IMR-90 (cell line): ENCODE measurements at regions not wholly inside any gene's neighbourhood (a gene's known extent, or its start where the extent isn't known, plus 50 kb on each side); places are given as distances from the start of the nearest gene placed in this dataset.

Experiments used
- ATAC-seq: fragments of 200-7000 bp; cut with Tn5 transposase; 2 replicates; pipeline ENCODE4 v1.9.1; 2020; ENCODE audit warnings: low read depth, mild to moderate bottlenecking, moderate library complexity
- BruUV-seq: library from RNA; stranded (reverse); fragments of 400-500 nt; replicated peaks from 2 replicates; lab custom pipeline; 2021; lab: Mats Ljungman, UMichigan
- CTCF ChIA-PET: fragments of 300-600 bp; formaldehyde crosslinking; extraction: SDS; loops from one replicate; lab custom pipeline; 2021; ENCODE audit warnings: antibody characterized with exemption; lab: Yijun Ruan, JAX
- POLR2A ChIA-PET: fragments of 300-600 bp; sonication (Branson Sonifier 250); formaldehyde crosslinking; loops from one replicate; lab custom pipeline; 2022; ENCODE audit warnings: antibody characterized with exemption; ENCODE audit not compliant: unreplicated experiment; lab: Charles Lee
- DNase-seq: peaks from one replicate; pipeline ENCODE4 v3.0.0; 2013
- H2AFZ ChIP-seq: replicated peaks from 2 replicates; pipeline ENCODE3; 2013; ENCODE audit warnings: low read length, mild to moderate bottlenecking; ENCODE audit not compliant: poor library complexity
- H2AK5ac ChIP-seq: 2 replicates; pipeline ENCODE4 v1.6.1; 2013; ENCODE audit warnings: low read depth, low read length, inconsistent platforms
- H2AK9ac ChIP-seq: replicated peaks from 2 replicates; pipeline ENCODE3; 2013; ENCODE audit warnings: mild to moderate bottlenecking, low read depth, low read length, moderate library complexity; ENCODE audit not compliant: poor library complexity
- H2BK120ac ChIP-seq: 2 replicates; pipeline ENCODE4 v1.6.1; 2013; ENCODE audit warnings: low read depth, low read length, inconsistent platforms
- H2BK15ac ChIP-seq: 3 replicates; pipeline ENCODE4 v1.6.1; 2013; ENCODE audit warnings: low read depth, low read length, inconsistent platforms
- H2BK20ac ChIP-seq: 2 replicates; pipeline ENCODE4 v1.6.1; 2013; ENCODE audit warnings: low read depth, mild to moderate bottlenecking, inconsistent platforms, low read length, moderate library complexity
- H2BK5ac ChIP-seq: 2 replicates; pipeline ENCODE4 v1.6.1; 2013; ENCODE audit warnings: mild to moderate bottlenecking, low read depth, low read length, inconsistent platforms; ENCODE audit not compliant: poor library complexity, severe bottlenecking
- H3K14ac ChIP-seq: replicated peaks from 2 replicates; pipeline ENCODE4 v1.6.1; 2013; ENCODE audit warnings: low read depth, low read length, inconsistent platforms
- H3K18ac ChIP-seq: 2 replicates; pipeline ENCODE4 v1.6.1; 2013; ENCODE audit warnings: low read depth, low read length, control low read depth
- H3K23ac ChIP-seq: 2 replicates; pipeline ENCODE4 v1.6.1; 2013; ENCODE audit warnings: low read depth, low read length, inconsistent platforms
- H3K27ac ChIP-seq: 2 replicates; pipeline ENCODE4 v1.5.1; 2013; ENCODE audit warnings: mild to moderate bottlenecking, control low read depth, low read length; ENCODE audit not compliant: insufficient read depth
- H3K27me3 ChIP-seq: 2 replicates; pipeline ENCODE4 v1.6.1; 2013; ENCODE audit warnings: low read length; ENCODE audit not compliant: control insufficient read depth, insufficient read depth
- H3K36me3 ChIP-seq: 2 replicates; pipeline ENCODE4 v1.6.1; 2013; ENCODE audit warnings: low read length, mixed read lengths; ENCODE audit not compliant: control insufficient read depth, insufficient read depth
- H3K4ac ChIP-seq: 2 replicates; pipeline ENCODE4 v1.6.1; 2013; ENCODE audit warnings: low read depth, low read length, inconsistent platforms
- H3K4me1 ChIP-seq: 2 replicates; pipeline ENCODE4 v1.6.1; 2013; ENCODE audit warnings: low read length, mixed read lengths; ENCODE audit not compliant: control insufficient read depth, insufficient read depth
- H3K4me2 ChIP-seq: 2 replicates; pipeline ENCODE4 v1.6.1; 2013; ENCODE audit warnings: low read depth, mild to moderate bottlenecking, control low read depth, low read length, moderate library complexity
- H3K4me3 ChIP-seq: 2 replicates; pipeline ENCODE4 v1.5.1; 2013; ENCODE audit warnings: low read depth, mild to moderate bottlenecking, control low read depth, low read length, moderate library complexity; ENCODE audit not compliant: insufficient read depth
- H3K56ac ChIP-seq: 2 replicates; pipeline ENCODE4 v1.6.1; 2013; ENCODE audit warnings: low read length, inconsistent platforms; ENCODE audit not compliant: insufficient read depth; ENCODE audit errors: extremely low read depth
- H3K79me1 ChIP-seq, 2 experiments: 2 replicates each; pipeline ENCODE4 v1.6.1; 2013; ENCODE audit warnings: low read length in 2 of 2, inconsistent platforms in 1 of 2, low read depth in 1 of 2
- H3K9ac ChIP-seq: 2 replicates; pipeline ENCODE4 v1.6.1; 2013; ENCODE audit warnings: low read depth, low read length, control low read depth
- H3K9me1 ChIP-seq: 2 replicates; pipeline ENCODE4 v1.6.1; 2013; ENCODE audit warnings: low read length, inconsistent platforms; ENCODE audit not compliant: insufficient read depth
- H3K9me3 ChIP-seq: 2 replicates; pipeline ENCODE4 v1.6.1; 2013; ENCODE audit warnings: low read length; ENCODE audit not compliant: control insufficient read depth, insufficient read depth
- H4K20me1 ChIP-seq: 2 replicates; pipeline ENCODE4 v1.6.1; 2013; ENCODE audit warnings: low read length, inconsistent platforms; ENCODE audit not compliant: insufficient read depth
- H4K5ac ChIP-seq: 2 replicates; pipeline ENCODE4 v1.6.1; 2013; ENCODE audit warnings: mild to moderate bottlenecking, low read depth, low read length, control low read depth
- H4K8ac ChIP-seq, 2 experiments: 2 replicates each; pipeline ENCODE4 v1.6.1; 2013; ENCODE audit warnings: low read depth in 2 of 2, low read length in 2 of 2, control low read depth in 1 of 2, inconsistent platforms in 1 of 2
- H4K91ac ChIP-seq: 2 replicates; pipeline ENCODE4 v1.6.1; 2013; ENCODE audit warnings: low read depth, low read length, inconsistent platforms; ENCODE audit not compliant: insufficient read depth
- BHLHE40 ChIP-seq: fragments of 150-350 bp; IDR thresholded peaks from 2 replicates; pipeline ENCODE4 v1.6.1; 2016; ENCODE audit warnings: mild to moderate bottlenecking, low read depth, low read length
- CEBPB ChIP-seq: IDR thresholded peaks from 2 replicates; pipeline ENCODE4 v1.6.1; 2012; ENCODE audit warnings: low read depth, low read length, improper control_type of control experiment
- CHD1 ChIP-seq: IDR thresholded peaks from 2 replicates; pipeline ENCODE4 v1.6.1; 2012; ENCODE audit warnings: low read depth, low read length, improper control_type of control experiment
- CTCF ChIP-seq: conservative IDR thresholded peaks from 2 replicates; pipeline ENCODE4 v1.5.1; 2012; ENCODE audit warnings: mild to moderate bottlenecking, low read depth, low read length, improper control_type of control experiment
- ELK1 ChIP-seq: fragments of 150-350 bp; IDR thresholded peaks from 2 replicates; pipeline ENCODE4 v1.6.1; 2016; ENCODE audit warnings: low read depth, mild to moderate bottlenecking, low read length, moderate library complexity, borderline replicate concordance
- FOS ChIP-seq: fragments of 150-350 bp; IDR thresholded peaks from 2 replicates; pipeline ENCODE4 v1.6.1; 2016; ENCODE audit warnings: low read depth, low read length
- MAFK ChIP-seq: IDR thresholded peaks from 2 replicates; pipeline ENCODE4 v1.6.1; 2012; ENCODE audit warnings: low read depth, low read length, improper control_type of control experiment
- MAZ ChIP-seq: IDR thresholded peaks from 2 replicates; pipeline ENCODE4 v1.6.1; 2012; ENCODE audit warnings: low read depth, mild to moderate bottlenecking, low read length, improper control_type of control experiment, moderate library complexity, borderline replicate concordance
- MXI1 ChIP-seq: IDR thresholded peaks from 2 replicates; pipeline ENCODE4 v1.6.1; 2012; ENCODE audit warnings: low read depth, mild to moderate bottlenecking, low read length, moderate library complexity, borderline replicate concordance
- NFE2L2 ChIP-seq: fragments of 150-350 bp; IDR thresholded peaks from 2 replicates; pipeline ENCODE4 v1.6.1; 2016; ENCODE audit warnings: low read depth, mild to moderate bottlenecking, low read length
- POLR2A ChIP-seq: IDR thresholded peaks from 2 replicates; pipeline ENCODE4 v1.6.1; 2012; ENCODE audit warnings: mild to moderate bottlenecking, low read depth, low read length
- RAD21 ChIP-seq: IDR thresholded peaks from 2 replicates; pipeline ENCODE4 v1.6.1; 2012; ENCODE audit warnings: low read length, improper control_type of control experiment
- RCOR1 ChIP-seq: IDR thresholded peaks from 2 replicates; pipeline ENCODE4 v1.6.1; 2012; ENCODE audit warnings: mild to moderate bottlenecking, low read length, improper control_type of control experiment; ENCODE audit not compliant: insufficient replicate concordance
- RFX5 ChIP-seq: IDR thresholded peaks from 2 replicates; pipeline ENCODE4 v1.8.0; 2012; ENCODE audit warnings: low read depth, mild to moderate bottlenecking, low read length, moderate library complexity
- SMC3 ChIP-seq: fragments of 150-350 bp; IDR thresholded peaks from 2 replicates; pipeline ENCODE4 v1.6.1; 2016; ENCODE audit warnings: low read depth, mild to moderate bottlenecking, antibody characterized with exemption, low read length, moderate library complexity
- USF2 ChIP-seq: fragments of 150-350 bp; IDR thresholded peaks from 2 replicates; pipeline ENCODE4 v1.6.1; 2017; ENCODE audit warnings: mild to moderate bottlenecking, antibody characterized with exemption, low read length, low read depth
- WGBS, 2 experiments: methylation state at CpG; one replicate each; pipeline versions ENCODE4 v1.1.5 to v1.1.7; 2013; ENCODE audit warnings: missing lambda C conversion rate in 2 of 2; ENCODE audit not compliant: insufficient read length in 1 of 2; ENCODE audit errors: extremely low coverage in 2 of 2; 5-methylcytosine and 5-hydroxymethylcytosine counted together
- dilution Hi-C: fragments of 300-500 bp; cut with HindIII; formaldehyde crosslinking; loops from one replicate; pipeline ENCODE4 v1.14.3; 2018; ENCODE audit warnings: low sequenced_read_pairs; ENCODE audit not compliant: unreplicated experiment
- in situ Hi-C: fragments of 300-500 bp; cut with MboI; formaldehyde crosslinking; loops from 3 replicates; pipeline ENCODE4 v1.14.3; 2019; ENCODE audit warnings: low sequenced_read_pairs, inconsistent platforms, mixed read lengths
- intact Hi-C: fragments of 100-400 bp; cut with micrococcal nuclease; formaldehyde crosslinking; loops from 2 replicates; pipeline ENCODE4 v1.10.0; 2022

- intact Hi-C loops, result no loop called here
- no peak for DNase-seq
- no peak overlapping the region for H3K18ac ChIP-seq
- H2BK20ac ChIP-seq, result no peak overlapping the region
- H3K27me3 ChIP-seq, result no peaks in the 10 kb centered on the region
- no peaks in the 10 kb centered on the region for H3K36me3 ChIP-seq
- no peak overlapping the region for H4K8ac ChIP-seq
- H4K20me1 ChIP-seq, result no peaks in the 10 kb centered on the region
- H3K27ac ChIP-seq, result no peak overlapping the region
- no peak overlapping the region for H2AK5ac ChIP-seq
- H3K9me3 ChIP-seq, result no peaks in the 10 kb centered on the region
- H3K56ac ChIP-seq, result no peak overlapping the region
- no peak overlapping the region for H3K4me2 ChIP-seq
- dilution Hi-C loops, result no loop called here
- no peak overlapping the region for H2AK9ac ChIP-seq
- no peak overlapping the region for H2BK5ac ChIP-seq
- no peak overlapping the region for H3K4me3 ChIP-seq
- H3K14ac ChIP-seq, result no peak overlapping the region
- no peak overlapping the region for H2AFZ ChIP-seq
- H4K5ac ChIP-seq, result no peak overlapping the region
- H2BK15ac ChIP-seq, result no peak overlapping the region
- H3K9ac ChIP-seq, result no peak overlapping the region
- H4K91ac ChIP-seq, result no peak overlapping the region
- POLR2A ChIA-PET, result no interaction called here
- H2BK120ac ChIP-seq, result no peak overlapping the region
- in situ Hi-C loops, result no loop called here
- WGBS, 2 experiments, result no CpG with 5 or more reads among the region's 3 CpGs
- BruUV-seq, result no TSS peak
- H3K9me1 ChIP-seq, result no peaks in the 10 kb centered on the region
- no peaks in the 10 kb centered on the region for H3K79me1 ChIP-seq
- no peak for ATAC-seq
- TF ChIP-seq FOS (no peak), CEBPB (no peak), CTCF (no peak), CHD1 (no peak), RCOR1 (no peak), RAD21 (no peak), POLR2A (no peak), ELK1 (no peak), BHLHE40 (no peak), USF2 (no peak), SMC3 (no peak), MAFK (no peak), NFE2L2 (no peak), MXI1 (no peak), RFX5 (no peak), MAZ (no peak)
- H3K23ac ChIP-seq, result no peak overlapping the region
- H3K4me1 ChIP-seq, result no peaks in the 10 kb centered on the region
- H3K4ac ChIP-seq, result no peak overlapping the region
- CTCF ChIA-PET, result no interaction called here
Observed at GRCh38 chr1:80629304-80629837, 1171.4 kb upstream of the ADGRL2 start.
